K562 (cell line): ENCODE measurements at regions not wholly inside any gene's neighbourhood (a gene's known extent, or its start where the extent isn't known, plus 50 kb on each side); places are given as distances from the start of the nearest gene placed in this dataset.

Source experiments
- CUX1 ChIP-seq: fragments of 200-800 bp; sonication (Bioruptor generic); IDR thresholded peaks from 2 replicates; pipeline ENCODE4 v1.6.1; 2016; ENCODE audit warnings: missing genetic modification characterization, missing compliant biosample characterization
- FUS ChIP-seq: fragments of 200-400 bp; formaldehyde crosslinking; optimal IDR thresholded peaks from 2 replicates; pipeline ENCODE3; 2017; ENCODE audit warnings: low read depth, low read length
- GABPB1 ChIP-seq: sonication (generic); formaldehyde crosslinking; IDR thresholded peaks from 2 replicates; pipeline ENCODE4 v1.8.0; 2022; ENCODE audit warnings: mild to moderate bottlenecking, missing genetic modification reagents
- KDM2B ChIP-seq: fragments of 250-450 bp; sonication (Bioruptor Pico); IDR thresholded peaks from 2 replicates; pipeline ENCODE4 v1.8.0; 2021; ENCODE audit warnings: mild to moderate bottlenecking, moderate library complexity
- MAZ ChIP-seq, 2 experiments: fragments of 450-650 bp in 1 of 2; sonication (generic) in 1 of 2; formaldehyde crosslinking; IDR thresholded peaks in 1 of 2; conservative IDR thresholded peaks in 1 of 2; 2 replicates each; pipeline versions ENCODE4 v1.4.0 to v1.5.0; 2020; ENCODE audit warnings: mild to moderate bottlenecking in 1 of 2, missing genetic modification reagents in 1 of 2
- RNF2 ChIP-seq: sonication (generic); IDR thresholded peaks from 2 replicates; pipeline ENCODE4 v1.6.1; 2016
- SRSF7 ChIP-seq: fragments of 200-400 bp; formaldehyde crosslinking; optimal IDR thresholded peaks from 2 replicates; pipeline ENCODE3; 2017; ENCODE audit warnings: mild to moderate bottlenecking, low read depth, low read length
- TBP ChIP-seq: optimal IDR thresholded peaks from 2 replicates; pipeline ENCODE3; 2011; ENCODE audit warnings: low read depth, low read length, improper control_type of control experiment
- ZNF592 ChIP-seq: fragments of 450-650 bp; IDR thresholded peaks from 2 replicates; pipeline ENCODE4 v1.6.1; 2017; ENCODE audit warnings: antibody characterized with exemption, mild to moderate bottlenecking
- TF ChIP-seq, protein P1 (sequence below): fragments of 450-650 bp; formaldehyde crosslinking; IDR thresholded peaks from 2 replicates; pipeline ENCODE4 v1.4.0; 2020; ENCODE audit warnings: mild to moderate bottlenecking, moderate library complexity

- TF ChIP-seq ZNF592 = 0 out of 2 replicates have a peak, but pooled peaks have one; percentile 1
- TF ChIP-seq SRSF7 = no peak
- no peak for TF ChIP-seq MAZ (CRISPR knock-in tag; conservative IDR thresholded peaks at IDR 0.05 in 1 of 2, IDR thresholded peaks at IDR 0.05 in 1 of 2)
- TF ChIP-seq CUX1 (CRISPR knock-in tag) = no peak
- no peak for TF ChIP-seq TBP
- TF ChIP-seq KDM2B (CRISPR knock-in tag) = no peak
- TF ChIP-seq RNF2 = no peak
- no peak for TF ChIP-seq FUS
- 0 out of 2 replicates have a peak, but pooled peaks have one; percentile 10 for TF ChIP-seq GABPB1 (CRISPR knock-in tag)
- TF ChIP-seq, protein P1, sequence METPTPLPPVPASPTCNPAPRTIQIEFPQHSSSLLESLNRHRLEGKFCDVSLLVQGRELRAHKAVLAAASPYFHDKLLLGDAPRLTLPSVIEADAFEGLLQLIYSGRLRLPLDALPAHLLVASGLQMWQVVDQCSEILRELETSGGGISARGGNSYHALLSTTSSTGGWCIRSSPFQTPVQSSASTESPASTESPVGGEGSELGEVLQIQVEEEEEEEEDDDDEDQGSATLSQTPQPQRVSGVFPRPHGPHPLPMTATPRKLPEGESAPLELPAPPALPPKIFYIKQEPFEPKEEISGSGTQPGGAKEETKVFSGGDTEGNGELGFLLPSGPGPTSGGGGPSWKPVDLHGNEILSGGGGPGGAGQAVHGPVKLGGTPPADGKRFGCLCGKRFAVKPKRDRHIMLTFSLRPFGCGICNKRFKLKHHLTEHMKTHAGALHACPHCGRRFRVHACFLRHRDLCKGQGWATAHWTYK (CRISPR knock-in tag) = 0 out of 2 replicates have a peak, but pooled peaks have one; percentile 31
These were observed 177.0 kb upstream of the KAZN start (continued) for GRCh38 chr1:14421295-14421976.
